ENCODE measurements at regions not wholly inside any gene's neighbourhood (a gene's known extent, or its start where the extent isn't known, plus 50 kb on each side); places are given as distances from the start of the nearest gene placed in this dataset.

DNA sequence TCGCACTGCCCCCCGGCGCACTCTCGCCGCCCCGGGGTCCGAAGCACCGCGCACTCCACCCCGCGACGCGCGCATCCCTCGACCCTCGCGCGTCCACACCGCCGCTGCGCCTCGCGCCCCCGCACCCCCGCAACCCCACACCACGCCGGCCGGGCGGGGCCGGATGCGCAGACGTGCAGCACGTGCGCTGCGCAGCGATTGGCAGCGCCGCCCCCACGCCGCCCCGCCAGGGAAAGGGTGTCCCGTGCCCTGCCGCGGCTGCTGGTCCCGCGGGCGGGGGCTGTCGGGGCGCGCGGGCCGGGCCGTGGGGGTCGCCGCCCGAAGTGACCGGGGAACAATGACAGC lies 53.7 kb upstream of the KDM7A start (continued):
- TF ChIP-seq, protein P1, sequence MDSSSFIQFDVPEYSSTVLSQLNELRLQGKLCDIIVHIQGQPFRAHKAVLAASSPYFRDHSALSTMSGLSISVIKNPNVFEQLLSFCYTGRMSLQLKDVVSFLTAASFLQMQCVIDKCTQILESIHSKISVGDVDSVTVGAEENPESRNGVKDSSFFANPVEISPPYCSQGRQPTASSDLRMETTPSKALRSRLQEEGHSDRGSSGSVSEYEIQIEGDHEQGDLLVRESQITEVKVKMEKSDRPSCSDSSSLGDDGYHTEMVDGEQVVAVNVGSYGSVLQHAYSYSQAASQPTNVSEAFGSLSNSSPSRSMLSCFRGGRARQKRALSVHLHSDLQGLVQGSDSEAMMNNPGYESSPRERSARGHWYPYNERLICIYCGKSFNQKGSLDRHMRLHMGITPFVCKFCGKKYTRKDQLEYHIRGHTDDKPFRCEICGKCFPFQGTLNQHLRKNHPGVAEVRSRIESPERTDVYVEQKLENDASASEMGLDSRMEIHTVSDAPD (CRISPR knock-in tag; IDR thresholded peaks at IDR 0.05): no peak
- peak; percentile 25; the same call in 1 of the 2 replicates for TF ChIP-seq GFI1 (CRISPR knock-in tag; IDR thresholded peaks at IDR 0.05; ENCODE audit: borderline replicate concordance)
- peak; percentile 85; the same call in 1 of the 2 replicates for TF ChIP-seq ZNF446 (CRISPR knock-in tag; IDR thresholded peaks at IDR 0.05)
- no peak for TF ChIP-seq ZNF292 (CRISPR knock-in tag; IDR thresholded peaks at IDR 0.05; ENCODE audit: borderline replicate concordance, low read depth)
- TF ChIP-seq SALL2 (CRISPR knock-in tag; IDR thresholded peaks at IDR 0.05): peak; percentile 74; the same call in 1 of the 2 replicates
- TF ChIP-seq, protein P2, sequence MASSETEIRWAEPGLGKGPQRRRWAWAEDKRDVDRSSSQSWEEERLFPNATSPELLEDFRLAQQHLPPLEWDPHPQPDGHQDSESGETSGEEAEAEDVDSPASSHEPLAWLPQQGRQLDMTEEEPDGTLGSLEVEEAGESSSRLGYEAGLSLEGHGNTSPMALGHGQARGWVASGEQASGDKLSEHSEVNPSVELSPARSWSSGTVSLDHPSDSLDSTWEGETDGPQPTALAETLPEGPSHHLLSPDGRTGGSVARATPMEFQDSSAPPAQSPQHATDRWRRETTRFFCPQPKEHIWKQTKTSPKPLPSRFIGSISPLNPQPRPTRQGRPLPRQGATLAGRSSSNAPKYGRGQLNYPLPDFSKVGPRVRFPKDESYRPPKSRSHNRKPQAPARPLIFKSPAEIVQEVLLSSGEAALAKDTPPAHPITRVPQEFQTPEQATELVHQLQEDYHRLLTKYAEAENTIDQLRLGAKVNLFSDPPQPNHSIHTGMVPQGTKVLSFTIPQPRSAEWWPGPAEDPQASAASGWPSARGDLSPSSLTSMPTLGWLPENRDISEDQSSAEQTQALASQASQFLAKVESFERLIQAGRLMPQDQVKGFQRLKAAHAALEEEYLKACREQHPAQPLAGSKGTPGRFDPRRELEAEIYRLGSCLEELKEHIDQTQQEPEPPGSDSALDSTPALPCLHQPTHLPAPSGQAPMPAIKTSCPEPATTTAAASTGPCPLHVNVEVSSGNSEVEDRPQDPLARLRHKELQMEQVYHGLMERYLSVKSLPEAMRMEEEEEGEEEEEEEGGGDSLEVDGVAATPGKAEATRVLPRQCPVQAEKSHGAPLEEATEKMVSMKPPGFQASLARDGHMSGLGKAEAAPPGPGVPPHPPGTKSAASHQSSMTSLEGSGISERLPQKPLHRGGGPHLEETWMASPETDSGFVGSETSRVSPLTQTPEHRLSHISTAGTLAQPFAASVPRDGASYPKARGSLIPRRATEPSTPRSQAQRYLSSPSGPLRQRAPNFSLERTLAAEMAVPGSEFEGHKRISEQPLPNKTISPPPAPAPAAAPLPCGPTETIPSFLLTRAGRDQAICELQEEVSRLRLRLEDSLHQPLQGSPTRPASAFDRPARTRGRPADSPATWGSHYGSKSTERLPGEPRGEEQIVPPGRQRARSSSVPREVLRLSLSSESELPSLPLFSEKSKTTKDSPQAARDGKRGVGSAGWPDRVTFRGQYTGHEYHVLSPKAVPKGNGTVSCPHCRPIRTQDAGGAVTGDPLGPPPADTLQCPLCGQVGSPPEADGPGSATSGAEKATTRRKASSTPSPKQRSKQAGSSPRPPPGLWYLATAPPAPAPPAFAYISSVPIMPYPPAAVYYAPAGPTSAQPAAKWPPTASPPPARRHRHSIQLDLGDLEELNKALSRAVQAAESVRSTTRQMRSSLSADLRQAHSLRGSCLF (CRISPR knock-in tag; IDR thresholded peaks at IDR 0.05; ENCODE audit: borderline replicate concordance): no peak
- 0 out of 2 replicates have a peak, but pooled peaks have one; percentile 33 for TF ChIP-seq ZFYVE20 (CRISPR knock-in tag; IDR thresholded peaks at IDR 0.05; ENCODE audit: borderline replicate concordance, low read depth)
- no peak for TF ChIP-seq MYPOP (CRISPR knock-in tag; IDR thresholded peaks at IDR 0.05)
- TF ChIP-seq JUND (CRISPR knock-in tag; IDR thresholded peaks at IDR 0.05): no peak
- no peak for TF ChIP-seq HNF4G (IDR thresholded peaks at IDR 0.05; ENCODE audit: borderline replicate concordance, low read depth, low read length)
- TF ChIP-seq HNF4G (CRISPR knock-in tag; IDR thresholded peaks at IDR 0.05; ENCODE audit: borderline replicate concordance, low read depth): peak; percentile 36; the same call in 1 of the 2 replicates
- no peak for TF ChIP-seq TIGD3 (CRISPR knock-in tag; IDR thresholded peaks at IDR 0.05; ENCODE audit: borderline replicate concordance)
- TF ChIP-seq ZEB1 (IDR thresholded peaks at IDR 0.05; ENCODE audit: insufficient replicate concordance, low read depth): no peak
- TF ChIP-seq ZSCAN29 (CRISPR knock-in tag; conservative IDR thresholded peaks at IDR 0.05): 0 out of 2 replicates have a peak, but pooled peaks have one; percentile 57
- TF ChIP-seq ZNF709 (CRISPR knock-in tag; IDR thresholded peaks at IDR 0.05): no peak
- TF ChIP-seq TMF1 (CRISPR knock-in tag; IDR thresholded peaks at IDR 0.05; ENCODE audit: low read depth): peak; percentile 66; the same call in 1 of the 2 replicates
- TF ChIP-seq ARHGAP35 (CRISPR knock-in tag; IDR thresholded peaks at IDR 0.05; ENCODE audit: borderline replicate concordance): peak; percentile 5; the same call in 1 of the 2 replicates
- no peak for TF ChIP-seq THAP11 (CRISPR knock-in tag; IDR thresholded peaks at IDR 0.05)
- 0 out of 2 replicates have a peak, but pooled peaks have one; percentile 46 for TF ChIP-seq CENPT (CRISPR knock-in tag; IDR thresholded peaks at IDR 0.05; ENCODE audit: low read depth)
- peak; percentile 54; the same call in 1 of the 2 replicates for TF ChIP-seq EEA1 (CRISPR knock-in tag; IDR thresholded peaks at IDR 0.05; ENCODE audit: borderline replicate concordance)
- TF ChIP-seq, protein P3, sequence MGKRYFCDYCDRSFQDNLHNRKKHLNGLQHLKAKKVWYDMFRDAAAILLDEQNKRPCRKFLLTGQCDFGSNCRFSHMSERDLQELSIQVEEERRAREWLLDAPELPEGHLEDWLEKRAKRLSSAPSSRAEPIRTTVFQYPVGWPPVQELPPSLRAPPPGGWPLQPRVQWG (CRISPR knock-in tag; IDR thresholded peaks at IDR 0.05; ENCODE audit: borderline replicate concordance, low read depth): no peak

All from HepG2 (cell line).